ENCODE measurements at regions not wholly inside any gene's neighbourhood (a gene's known extent, or its start where the extent isn't known, plus 50 kb on each side); places are given as distances from the start of the nearest gene placed in this dataset.

DNA sequence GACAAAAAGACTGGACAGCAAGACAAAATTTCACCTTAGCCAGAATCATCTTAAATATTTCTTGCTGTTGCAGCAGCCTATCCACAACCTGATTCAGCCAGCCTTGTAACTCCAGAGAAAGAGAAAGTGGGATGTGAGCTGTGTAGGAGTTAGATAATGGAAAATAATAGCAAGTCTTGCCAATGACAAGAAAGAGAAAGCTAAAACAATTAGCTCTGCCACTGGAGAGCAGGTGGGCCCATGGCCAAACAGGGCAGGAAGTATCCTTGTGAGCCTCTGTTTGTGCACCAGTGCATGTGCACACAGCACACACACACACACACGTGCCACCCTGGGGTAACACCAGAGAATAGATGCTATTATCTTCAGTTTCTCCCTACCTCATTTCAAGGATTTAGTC is 106.0 kb upstream of the CCDC196 start:
- no peak for DNase-seq

DNA sequence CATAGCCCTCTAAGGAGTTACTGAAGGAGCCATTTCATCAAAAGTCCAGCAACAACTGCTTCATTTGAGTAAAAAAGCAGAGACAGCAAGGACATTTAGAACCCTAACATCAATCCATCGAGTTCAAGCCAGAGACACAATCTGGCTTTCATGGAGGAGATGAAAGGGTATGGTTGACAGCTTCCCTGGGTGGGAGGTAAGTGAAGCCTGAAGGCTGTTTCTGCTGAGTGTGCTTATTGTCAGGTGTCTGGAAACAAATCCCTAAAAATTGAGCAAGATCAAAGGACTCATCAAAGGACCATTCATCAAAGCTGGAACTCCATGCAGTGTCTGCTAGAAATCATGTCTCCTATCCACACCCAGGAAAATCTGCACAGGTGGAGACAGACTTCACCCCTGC is 104.4 kb upstream of the CCDC196 start:
- no peak for DNase-seq

- DNase-seq: no peak
Observed at GRCh38 chr14:66383257-66383656, 102.9 kb upstream of the CCDC196 start.

GRCh38 chr14:66383771-66384170 is 102.4 kb upstream of the CCDC196 start:
- no peak for DNase-seq

- no peak for DNase-seq
Observed at GRCh38 chr14:66388516-66388915, 97.7 kb upstream of the CCDC196 start.

DNA sequence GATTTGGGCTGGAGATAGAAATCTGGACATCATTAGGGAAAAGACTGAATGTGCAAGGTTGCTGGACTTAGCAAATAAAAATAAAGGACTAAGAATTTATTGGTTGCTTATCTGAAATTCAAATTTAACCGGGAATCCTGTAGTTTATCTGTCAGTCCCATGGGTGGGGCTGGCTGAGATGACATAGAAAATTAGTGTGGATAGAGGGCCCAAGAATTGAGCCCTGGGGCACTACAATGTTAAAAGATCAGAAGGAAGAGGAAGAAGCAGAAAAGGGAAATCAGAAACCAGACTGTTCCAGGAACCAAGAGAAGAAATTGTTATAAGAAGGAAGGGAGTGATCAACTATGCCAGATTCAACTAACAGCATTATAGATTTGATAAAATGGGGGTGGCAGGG is 96.7 kb upstream of the CCDC196 start:
- DNase-seq: no peak

- no peak for DNase-seq
Observed at GRCh38 chr14:66395300-66395699, 90.9 kb upstream of the CCDC196 start.

- DNase-seq: no peak
Observed at GRCh38 chr14:66396164-66396563, 90.0 kb upstream of the CCDC196 start.

GRCh38 chr14:66398437-66398836 is 87.7 kb upstream of the CCDC196 start:
- no peak for DNase-seq

DNA sequence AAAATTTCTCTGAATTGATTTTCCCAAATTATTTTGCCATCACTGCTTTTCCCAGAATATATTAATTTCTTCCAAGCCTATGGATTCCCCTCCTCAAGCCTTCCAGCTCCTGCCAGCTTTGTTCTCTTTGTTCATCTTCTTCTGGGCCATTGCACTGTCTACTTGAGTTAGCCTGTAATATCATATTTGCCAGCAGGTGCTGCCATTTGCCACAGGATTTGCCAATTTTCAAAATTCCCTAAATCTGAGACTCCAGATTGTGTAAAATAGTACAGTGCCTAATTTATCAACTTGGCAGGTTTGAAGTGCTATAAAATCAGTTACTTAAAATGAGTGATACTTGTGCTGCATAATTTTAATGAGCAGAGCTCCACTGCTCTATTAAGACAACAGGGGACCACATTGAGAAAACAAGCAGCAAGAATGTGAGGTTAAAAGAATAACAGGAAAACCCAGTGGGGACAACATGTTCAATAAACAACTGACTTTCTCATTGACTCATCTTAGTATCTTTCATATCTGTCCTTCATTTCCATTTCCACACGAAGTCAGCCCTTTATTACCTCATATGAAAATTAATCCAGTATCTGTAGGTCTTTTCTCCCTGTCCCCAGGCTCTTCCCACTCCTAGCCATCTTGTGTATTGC is 84.6 kb upstream of the CCDC196 start:
- DNase-seq: no peak

DNA sequence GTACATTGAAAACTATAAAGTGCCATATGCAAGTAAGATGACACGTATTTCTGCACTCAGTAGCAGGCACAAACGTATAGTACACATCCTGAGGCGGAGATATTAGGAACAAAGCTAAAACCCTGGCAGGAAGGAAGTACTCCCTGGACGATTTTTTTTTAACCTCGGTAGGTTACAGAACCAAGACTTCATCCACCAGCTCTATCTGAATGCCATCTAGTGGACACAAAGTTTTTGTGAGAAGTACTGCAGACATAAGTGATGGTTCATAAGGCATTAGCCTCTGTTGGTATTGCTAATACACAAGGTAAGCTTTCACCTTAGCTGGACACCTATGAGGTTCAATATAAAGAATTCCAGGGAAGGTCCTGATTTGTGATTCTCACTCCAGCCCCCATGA is 83.0 kb upstream of the CCDC196 start:
- no peak for DNase-seq

DNA sequence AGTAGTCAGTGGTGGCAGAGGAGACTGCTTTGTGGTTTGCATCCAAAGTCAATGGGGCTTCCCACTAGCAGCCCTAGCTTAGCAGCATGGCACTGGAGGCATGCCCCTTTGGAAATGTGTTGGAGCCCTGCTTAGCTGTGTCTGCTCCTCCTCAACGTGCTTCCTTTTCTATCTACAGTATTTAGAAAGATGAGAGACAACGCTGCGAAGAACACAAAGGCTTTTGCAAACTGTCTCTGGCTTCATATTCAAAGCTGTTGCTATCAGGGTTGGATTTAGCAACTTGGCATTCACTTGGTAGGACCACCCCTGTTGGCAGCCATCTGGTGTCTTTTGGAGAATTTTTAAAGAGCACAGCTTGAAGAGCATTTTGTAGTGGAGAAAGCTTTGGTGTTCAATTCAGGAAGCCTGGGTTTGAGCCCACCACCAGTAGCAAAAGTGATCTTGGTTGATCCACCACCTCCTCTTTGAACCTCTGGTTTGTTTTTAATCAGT is 82.1 kb upstream of the CCDC196 start:
- DNase-seq: no peak

- DNase-seq: no peak
Observed at GRCh38 chr14:66405158-66405557, 81.0 kb upstream of the CCDC196 start.

GRCh38 chr14:66413901-66414300 is 72.3 kb upstream of the CCDC196 start:
- no peak for DNase-seq

GRCh38 chr14:66414511-66414910 is 71.7 kb upstream of the CCDC196 start:
- no peak for DNase-seq

GRCh38 chr14:66420251-66421006 is 65.7 kb upstream of the CCDC196 start:
- no peak for DNase-seq

DNA sequence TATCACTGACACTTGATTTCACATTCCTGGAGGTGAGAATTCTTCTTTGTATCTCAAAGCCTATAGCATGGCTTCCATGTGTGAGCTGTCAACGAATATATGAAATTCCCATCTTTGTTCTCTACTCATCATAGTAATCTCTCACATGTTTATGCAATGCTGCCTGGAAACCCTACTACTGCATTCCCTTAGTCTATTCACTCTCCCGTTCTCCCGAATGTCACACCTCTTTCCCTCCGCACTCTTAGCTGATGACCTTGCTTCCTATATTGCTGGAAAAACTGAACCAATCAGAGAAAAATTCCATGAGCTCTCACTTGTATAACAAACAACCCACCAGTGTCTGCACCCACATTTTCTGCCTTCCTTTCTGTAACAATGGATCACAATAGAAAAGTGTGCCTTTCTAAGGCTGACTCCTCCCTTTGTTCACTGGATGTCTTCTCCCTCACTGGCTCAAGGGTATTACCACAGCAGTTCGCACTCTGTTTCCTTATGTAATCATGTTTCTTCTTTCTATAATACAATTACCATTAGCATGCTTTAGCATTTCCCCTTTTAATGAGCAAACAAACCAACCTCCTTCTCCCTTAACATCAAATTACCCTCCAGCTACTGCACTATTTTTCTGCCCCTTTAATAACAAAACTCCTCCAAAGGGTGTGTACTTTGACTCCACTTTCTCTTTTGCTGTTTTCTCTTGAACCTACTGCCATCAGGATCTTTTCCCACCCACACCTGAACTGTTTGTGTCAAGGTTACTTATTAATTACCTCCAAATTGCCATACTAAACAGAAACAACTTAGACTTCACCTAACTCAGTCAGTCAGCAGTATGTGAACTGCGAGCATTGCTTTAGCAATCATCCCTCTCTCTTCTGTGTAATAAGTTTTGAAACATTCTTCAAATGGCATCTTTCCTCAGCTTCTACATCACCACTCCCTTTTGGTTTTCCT is 63.9 kb upstream of the CCDC196 start:
- no peak for DNase-seq

DNA sequence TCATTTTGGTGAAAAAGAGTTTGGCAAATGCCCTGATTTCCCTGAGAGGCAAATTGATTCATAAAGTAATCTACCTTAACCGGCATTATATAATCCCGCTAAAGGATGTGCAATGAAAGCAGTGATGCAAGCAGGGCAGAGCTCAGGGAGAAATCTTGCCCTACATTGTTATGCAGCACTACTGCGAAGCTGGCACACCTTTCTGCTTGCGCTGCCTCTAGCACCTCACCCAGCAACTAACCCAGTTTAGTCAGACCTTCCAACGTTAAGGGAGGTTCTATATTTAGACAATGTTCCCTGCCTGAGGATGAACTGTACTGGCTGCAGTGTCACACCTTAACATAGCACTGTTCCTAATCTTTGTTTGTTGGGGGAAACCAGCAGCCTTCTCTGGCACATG is 60.8 kb upstream of the CCDC196 start:
- no peak for DNase-seq

DNA sequence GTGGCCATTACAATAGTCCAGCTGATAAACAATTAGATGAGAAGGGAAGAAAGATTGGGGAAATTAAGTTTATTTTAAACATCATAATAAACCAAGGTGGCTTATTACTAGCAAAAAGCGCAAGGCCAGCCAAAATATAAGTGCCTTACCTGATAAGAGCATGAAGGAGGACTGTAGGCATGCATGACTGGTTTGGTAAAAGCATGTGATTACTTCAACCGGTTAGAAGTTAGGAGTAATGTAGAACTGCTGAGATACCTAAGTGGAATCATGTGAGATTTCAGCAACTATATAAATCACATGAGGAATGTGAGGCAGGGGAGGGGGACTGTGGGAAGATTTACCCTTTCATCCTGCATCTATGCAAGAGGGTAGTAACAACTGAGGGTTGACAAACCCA is 59.7 kb upstream of the CCDC196 start:
- no peak for DNase-seq

GRCh38 chr14:66432334-66432733 is 53.8 kb upstream of the CCDC196 start:
- DNase-seq: no peak

DNA sequence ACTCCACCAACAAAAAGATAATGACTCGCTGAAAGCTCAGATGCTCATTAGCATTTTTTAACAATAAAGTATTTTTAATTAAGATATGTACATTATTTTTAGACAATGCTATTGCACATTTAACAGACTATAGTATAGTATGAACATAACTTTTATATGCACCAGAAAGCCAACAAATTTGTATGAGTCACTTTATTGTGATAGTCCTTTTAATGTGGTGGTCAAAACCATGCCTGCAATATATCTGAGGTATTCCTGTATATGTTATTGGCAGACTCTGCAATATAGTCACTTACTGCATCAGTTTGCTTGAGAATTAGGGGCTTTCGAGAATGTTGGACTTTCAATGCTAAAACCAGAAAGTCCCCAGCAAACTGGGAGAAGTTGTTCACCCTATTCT is 51.7 kb upstream of the CCDC196 start:
- DNase-seq: no peak

GRCh38 chr14:66435683-66436082 is 50.5 kb upstream of the CCDC196 start:
- no peak for DNase-seq
